Activated T-cell treated with anti-CD3 and anti-CD28 coated beads, Interleukin-2, amount 50 U/mL, for 72 hours (primary cell): ENCODE measurements at regions not wholly inside any gene's neighbourhood (a gene's known extent, or its start where the extent isn't known, plus 50 kb on each side); places are given as distances from the start of the nearest gene placed in this dataset.

Experiments
- ATAC-seq, 2 donors: fragments of 150-1000 bp; cut with Tn5 transposase; replicated peaks in 1 of 2; 2 replicates each; pipeline ENCODE4 v1.10.0; 2021; ENCODE audit warnings: moderate library complexity in 2 of 2, mild to moderate bottlenecking in 1 of 2
- DNase-seq, 2 donors: peaks; one replicate each; pipeline ENCODE4 v3.0.0; 2021 to 2022; ENCODE audit warnings: mixed read lengths in 1 of 2
- H3K27ac Mint-ChIP-seq: one replicate; pipeline ENCODE4 v1.8.0; 2022; ENCODE audit warnings: mild to moderate bottlenecking, moderate library complexity, mixed read lengths
- H3K27me3 Mint-ChIP-seq: one replicate; pipeline ENCODE4 v1.8.0; 2022; ENCODE audit warnings: low read depth, mixed read lengths
- H3K36me3 Mint-ChIP-seq, 2 donors: one replicate each; pipeline ENCODE4 v1.8.0; 2022; ENCODE audit warnings: mixed read lengths in 2 of 2, mild to moderate bottlenecking in 1 of 2; ENCODE audit not compliant: insufficient read depth in 2 of 2
- H3K4me1 Mint-ChIP-seq: one replicate; pipeline ENCODE4 v1.8.0; 2022; ENCODE audit warnings: low read depth, mixed read lengths
- H3K4me3 Mint-ChIP-seq, 2 donors: one replicate each; pipeline ENCODE4 v1.8.0; 2022; ENCODE audit warnings: mild to moderate bottlenecking in 2 of 2, mixed read lengths in 2 of 2, moderate library complexity in 2 of 2
- H3K9me3 Mint-ChIP-seq, 2 donors: one replicate each; pipeline ENCODE4 v1.8.0; 2022; ENCODE audit warnings: mixed read lengths in 2 of 2

GRCh38 chr10:25778646-25779045 is 155.4 kb upstream of the MYO3A start:
- Mint-ChIP-seq H3K36me3 (no peaks in the 10 kb centered on the region), H3K4me3 (no peak overlapping the region), H3K27me3 (peaks cover 9% of the 10 kb centered on the region), H3K4me1 (no peaks in the 10 kb centered on the region), H3K27ac (no peak overlapping the region), H3K9me3 (peaks cover 0 to 3% of the 10 kb centered on the region in 2 donors)
- DNase-seq = no peak
- no peak for ATAC-seq

- DNase-seq (no peak), ATAC-seq (no peak)
- peaks cover 0 to 1% of the 10 kb centered on the region in 2 donors for H3K9me3 Mint-ChIP-seq
- no peaks in the 10 kb centered on the region for H3K4me1 Mint-ChIP-seq
- H3K4me3 Mint-ChIP-seq = no peak overlapping the region
- peaks cover 13% of the 10 kb centered on the region for H3K27me3 Mint-ChIP-seq
- H3K27ac Mint-ChIP-seq = no peak overlapping the region
- H3K36me3 Mint-ChIP-seq = no peaks in the 10 kb centered on the region
Observed at GRCh38 chr10:25786161-25786560, 147.9 kb upstream of the MYO3A start.

GRCh38 chr10:25786899-25787298 is 147.1 kb upstream of the MYO3A start:
- Mint-ChIP-seq H3K4me1 (no peaks in the 10 kb centered on the region), H3K36me3 (no peaks in the 10 kb centered on the region), H3K4me3 (no peak overlapping the region), H3K27ac (no peak overlapping the region), H3K27me3 (peaks cover 13% of the 10 kb centered on the region), H3K9me3 (peaks cover 0 to 1% of the 10 kb centered on the region in 2 donors)
- DNase-seq (no peak), ATAC-seq (no peak)

GRCh38 chr10:25797888-25798429 is 136.1 kb upstream of the MYO3A start:
- Mint-ChIP-seq H3K27ac (no peak overlapping the region), H3K4me1 (no peaks in the 10 kb centered on the region), H3K4me3 (no peak overlapping the region), H3K9me3 (peaks cover 0 to 1% of the 10 kb centered on the region in 2 donors), H3K27me3 (peaks cover 5% of the 10 kb centered on the region), H3K36me3 (peaks cover 0 to 1% of the 10 kb centered on the region in 2 donors)
- DNase-seq (no peak), ATAC-seq (no peak)

GRCh38 chr10:25804505-25804904 is 129.5 kb upstream of the MYO3A start:
- ATAC-seq = no peak
- no peaks in the 10 kb centered on the region for H3K9me3 Mint-ChIP-seq
- H3K4me3 Mint-ChIP-seq = no peak overlapping the region
- no peaks in the 10 kb centered on the region for H3K27me3 Mint-ChIP-seq
- no peaks in the 10 kb centered on the region for H3K4me1 Mint-ChIP-seq
- DNase-seq = no peak
- H3K36me3 Mint-ChIP-seq = no peaks in the 10 kb centered on the region
- no peak overlapping the region for H3K27ac Mint-ChIP-seq

- Mint-ChIP-seq H3K4me1 (no peaks in the 10 kb centered on the region), H3K27ac (no peak overlapping the region), H3K4me3 (no peak overlapping the region), H3K27me3 (no peaks in the 10 kb centered on the region), H3K9me3 (no peaks in the 10 kb centered on the region), H3K36me3 (no peaks in the 10 kb centered on the region)
- DNase-seq = no peak
- ATAC-seq = no peak
Observed at GRCh38 chr10:25805986-25806385, 128.0 kb upstream of the MYO3A start.

GRCh38 chr10:25808372-25808771 is 125.7 kb upstream of the MYO3A start:
- Mint-ChIP-seq H3K9me3 (no peaks in the 10 kb centered on the region), H3K27ac (no peak overlapping the region), H3K4me3 (no peak overlapping the region), H3K4me1 (no peaks in the 10 kb centered on the region), H3K36me3 (no peaks in the 10 kb centered on the region), H3K27me3 (no peaks in the 10 kb centered on the region)
- ATAC-seq (no peak), DNase-seq (no peak)

- no peaks in the 10 kb centered on the region for H3K27me3 Mint-ChIP-seq
- H3K36me3 Mint-ChIP-seq = no peaks in the 10 kb centered on the region
- no peaks in the 10 kb centered on the region for H3K4me1 Mint-ChIP-seq
- DNase-seq (no peak), ATAC-seq (no peak)
- no peak overlapping the region for H3K27ac Mint-ChIP-seq
- peaks cover 0 to 2% of the 10 kb centered on the region in 2 donors for H3K9me3 Mint-ChIP-seq
- no peak overlapping the region for H3K4me3 Mint-ChIP-seq
Observed at GRCh38 chr10:25811052-25811685, 122.9 kb upstream of the MYO3A start.

GRCh38 chr10:25813511-25813910 is 120.5 kb upstream of the MYO3A start:
- Mint-ChIP-seq H3K27me3 (no peaks in the 10 kb centered on the region), H3K4me1 (no peaks in the 10 kb centered on the region), H3K27ac (no peak overlapping the region), H3K36me3 (no peaks in the 10 kb centered on the region), H3K4me3 (no peak overlapping the region), H3K9me3 (peaks cover 0 to 2% of the 10 kb centered on the region in 2 donors)
- DNase-seq (no peak), ATAC-seq (no peak)

- Mint-ChIP-seq H3K4me3 (no peak overlapping the region), H3K27ac (no peak overlapping the region), H3K4me1 (no peaks in the 10 kb centered on the region), H3K27me3 (peaks cover 5% of the 10 kb centered on the region), H3K36me3 (no peaks in the 10 kb centered on the region), H3K9me3 (peaks cover 0 to 2% of the 10 kb centered on the region in 2 donors)
- DNase-seq (no peak), ATAC-seq (no peak)
Observed at GRCh38 chr10:25815236-25815635, 118.8 kb upstream of the MYO3A start.

- H3K27ac Mint-ChIP-seq = no peak overlapping the region
- ATAC-seq (no peak), DNase-seq (no peak)
- peaks cover 6% of the 10 kb centered on the region for H3K4me1 Mint-ChIP-seq
- peaks cover 5% of the 10 kb centered on the region for H3K27me3 Mint-ChIP-seq
- H3K36me3 Mint-ChIP-seq = no peaks in the 10 kb centered on the region
- H3K4me3 Mint-ChIP-seq = no peak overlapping the region
- peaks cover 1 to 2% of the 10 kb centered on the region in 2 donors for H3K9me3 Mint-ChIP-seq
Observed at GRCh38 chr10:25815999-25816768, 117.8 kb upstream of the MYO3A start.

- H3K9me3 Mint-ChIP-seq = peaks cover 1 to 3% of the 10 kb centered on the region in 2 donors
- H3K4me1 Mint-ChIP-seq = peaks cover 6% of the 10 kb centered on the region
- H3K27me3 Mint-ChIP-seq = peaks cover 5% of the 10 kb centered on the region
- H3K27ac Mint-ChIP-seq = no peak overlapping the region
- DNase-seq (no peak), ATAC-seq (no peak)
- no peaks in the 10 kb centered on the region for H3K36me3 Mint-ChIP-seq
- H3K4me3 Mint-ChIP-seq = no peak overlapping the region
Observed at GRCh38 chr10:25817200-25817599, 116.8 kb upstream of the MYO3A start.

GRCh38 chr10:25818751-25819150 is 115.3 kb upstream of the MYO3A start:
- Mint-ChIP-seq H3K4me1 (peaks cover 6% of the 10 kb centered on the region), H3K27ac (no peak overlapping the region), H3K27me3 (peaks cover 5% of the 10 kb centered on the region), H3K36me3 (no peaks in the 10 kb centered on the region), H3K4me3 (no peak overlapping the region), H3K9me3 (peaks cover 1 to 3% of the 10 kb centered on the region in 2 donors)
- no peak for ATAC-seq
- DNase-seq = no peak
